GM13976 (cell line): ENCODE measurements at regions not wholly inside any gene's neighbourhood (a gene's known extent, or its start where the extent isn't known, plus 50 kb on each side); places are given as distances from the start of the nearest gene placed in this dataset.

Experiments
- DNase-seq: peaks from one replicate; pipeline ENCODE4 v3.0.0; 2012; ENCODE audit warnings: low spot score
- in situ Hi-C: fragments of 300-500 bp; cut with MboI; formaldehyde crosslinking; loops from one replicate; pipeline ENCODE4 v1.12.0; 2022; ENCODE audit warnings: low sequenced_read_pairs, mixed read lengths, inconsistent platforms; ENCODE audit not compliant: unreplicated experiment
- TF ChIP-seq, protein P1 (sequence below): IDR thresholded peaks from 2 replicates; pipeline ENCODE4 v1.5.1; 2012; ENCODE audit warnings: borderline replicate concordance, mild to moderate bottlenecking; ENCODE audit not compliant: insufficient read depth; ENCODE audit errors: extremely low read depth, missing control alignments, control extremely low read depth

DNA sequence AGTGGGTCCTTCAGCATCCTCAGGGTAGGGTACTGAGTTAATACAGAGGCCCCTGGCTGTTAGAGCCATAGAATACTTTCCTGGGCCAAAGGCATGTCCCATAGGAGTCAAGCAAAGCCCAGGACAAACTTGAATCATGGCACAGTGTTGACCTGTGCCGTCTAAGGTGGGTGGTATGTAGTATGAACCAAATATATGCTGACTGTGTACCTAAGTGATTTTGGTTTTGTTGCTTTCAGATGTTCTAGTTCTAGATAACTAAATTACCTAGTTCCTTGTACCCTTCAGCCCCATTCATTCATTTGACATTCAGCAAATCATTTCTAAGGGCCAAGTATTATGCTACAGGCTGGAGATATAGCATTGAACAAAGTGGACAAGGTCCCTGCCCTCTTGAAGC, 61.3 kb upstream of the GPRC5B start:
- in situ Hi-C loops, result no loop called here
- DNase-seq, result no peak
- TF ChIP-seq, protein P1, sequence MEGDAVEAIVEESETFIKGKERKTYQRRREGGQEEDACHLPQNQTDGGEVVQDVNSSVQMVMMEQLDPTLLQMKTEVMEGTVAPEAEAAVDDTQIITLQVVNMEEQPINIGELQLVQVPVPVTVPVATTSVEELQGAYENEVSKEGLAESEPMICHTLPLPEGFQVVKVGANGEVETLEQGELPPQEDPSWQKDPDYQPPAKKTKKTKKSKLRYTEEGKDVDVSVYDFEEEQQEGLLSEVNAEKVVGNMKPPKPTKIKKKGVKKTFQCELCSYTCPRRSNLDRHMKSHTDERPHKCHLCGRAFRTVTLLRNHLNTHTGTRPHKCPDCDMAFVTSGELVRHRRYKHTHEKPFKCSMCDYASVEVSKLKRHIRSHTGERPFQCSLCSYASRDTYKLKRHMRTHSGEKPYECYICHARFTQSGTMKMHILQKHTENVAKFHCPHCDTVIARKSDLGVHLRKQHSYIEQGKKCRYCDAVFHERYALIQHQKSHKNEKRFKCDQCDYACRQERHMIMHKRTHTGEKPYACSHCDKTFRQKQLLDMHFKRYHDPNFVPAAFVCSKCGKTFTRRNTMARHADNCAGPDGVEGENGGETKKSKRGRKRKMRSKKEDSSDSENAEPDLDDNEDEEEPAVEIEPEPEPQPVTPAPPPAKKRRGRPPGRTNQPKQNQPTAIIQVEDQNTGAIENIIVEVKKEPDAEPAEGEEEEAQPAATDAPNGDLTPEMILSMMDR, result no peak

DNA sequence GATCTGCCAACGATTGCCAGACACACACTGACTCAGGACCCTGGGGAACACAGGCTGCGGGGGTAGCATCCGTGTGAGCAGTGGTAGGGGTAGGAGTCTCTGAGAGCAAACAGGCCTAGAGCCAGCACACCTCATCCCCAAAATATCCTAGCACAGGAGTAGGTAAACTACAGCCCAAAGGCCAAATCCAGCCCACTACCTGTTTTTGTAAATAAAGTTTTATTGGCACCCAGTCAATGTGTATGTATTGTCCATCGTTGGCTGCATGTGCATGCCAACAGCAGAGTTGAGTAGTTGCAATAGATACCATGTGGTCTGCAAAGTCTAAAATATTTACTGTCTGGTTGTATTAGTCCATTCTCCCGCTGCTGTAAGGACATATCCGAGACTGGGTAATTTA, 55.5 kb upstream of the GPRC5B start:
- in situ Hi-C loops, result no loop called here
- TF ChIP-seq, protein P1, result no peak
- DNase-seq, result no peak

DNA sequence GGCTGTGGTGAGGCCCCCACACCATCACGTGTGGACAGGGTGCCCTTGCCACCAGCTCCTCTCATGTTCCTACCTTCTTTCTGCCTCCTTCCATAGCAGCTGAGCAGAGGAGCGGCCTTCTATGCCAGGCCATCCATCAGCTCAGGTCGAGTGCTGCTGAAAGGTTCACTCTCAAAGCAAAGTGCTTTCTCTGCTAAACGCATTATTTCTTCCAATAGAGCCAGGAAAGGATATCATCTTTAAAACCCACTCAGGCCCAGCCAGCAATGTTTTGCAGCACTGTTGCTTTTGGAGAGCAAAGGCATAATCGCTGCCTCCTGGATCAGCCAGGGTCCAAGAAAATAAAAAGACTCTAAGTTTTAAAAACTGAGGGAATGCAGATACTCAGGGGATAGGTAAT, 54.9 kb upstream of the GPRC5B start:
- in situ Hi-C loops, result no loop called here
- TF ChIP-seq, protein P1, result no peak
- no peak for DNase-seq

DNA sequence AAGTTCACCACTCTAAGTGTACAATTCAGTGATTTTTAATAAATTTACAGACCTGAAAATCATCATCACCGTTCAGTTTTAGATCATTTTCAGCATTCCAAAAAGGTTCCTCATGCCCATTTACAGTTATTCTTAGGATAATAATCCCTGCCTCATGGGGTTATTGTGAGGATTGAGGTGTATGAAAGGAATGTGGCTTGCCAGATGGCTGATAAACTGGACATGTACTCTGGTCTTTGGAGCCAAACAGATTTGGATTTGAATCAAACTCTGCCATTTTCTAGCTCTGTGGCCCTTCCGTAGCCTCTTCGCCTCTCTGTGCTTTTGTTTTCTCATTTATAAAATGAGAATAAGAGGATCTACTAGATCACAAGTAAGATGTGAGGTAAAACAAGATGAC, 53.9 kb upstream of the GPRC5B start:
- TF ChIP-seq, protein P1, result no peak
- in situ Hi-C loops, result no loop called here
- no peak for DNase-seq

DNA sequence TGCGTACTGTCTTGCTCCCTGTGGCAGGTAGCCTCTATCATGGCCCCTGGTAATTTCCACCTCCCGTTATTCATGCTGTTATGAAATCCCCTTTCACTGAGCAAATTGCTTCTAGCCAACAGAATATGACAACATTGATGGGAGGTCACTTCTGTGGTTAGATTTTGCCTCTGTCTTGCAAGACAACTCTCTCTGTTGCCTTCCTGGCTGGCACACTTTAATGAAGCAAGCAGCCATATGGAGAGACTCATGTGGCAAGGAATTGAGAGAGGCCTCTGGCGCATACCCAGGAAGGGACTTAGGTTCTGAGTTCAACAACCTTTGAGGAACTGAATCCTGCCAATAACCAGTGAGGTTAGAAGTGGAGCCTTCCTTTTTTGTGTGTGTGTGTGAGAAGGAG, 51.8 kb upstream of the GPRC5B start:
- TF ChIP-seq, protein P1, result no peak
- in situ Hi-C loops, result no loop called here

DNA sequence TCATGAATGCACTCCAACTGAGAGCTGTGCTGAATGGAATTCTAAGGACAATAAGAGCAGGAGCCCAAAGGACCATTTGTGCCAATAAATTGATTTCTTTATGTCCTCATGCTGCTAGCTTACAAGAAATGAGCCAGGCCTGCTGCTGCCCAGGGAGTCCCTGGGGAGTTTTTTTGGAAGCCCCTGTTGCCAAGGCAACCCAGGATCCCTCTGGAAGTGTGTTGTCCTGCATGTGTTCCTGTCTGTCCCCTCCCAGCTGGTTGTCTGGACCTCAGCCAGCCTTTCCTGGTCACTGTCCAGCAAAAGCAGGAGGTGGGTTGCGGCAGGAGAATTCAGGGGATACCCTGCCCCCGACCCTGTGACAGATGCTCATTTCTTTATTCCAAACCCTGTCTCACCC, 51.0 kb upstream of the GPRC5B start:
- DNase-seq, result no peak
- TF ChIP-seq, protein P1, result no peak
- in situ Hi-C loops, result no loop called here

More for the DNA sequence above, 51.8 kb upstream of the GPRC5B start:
- no peak for DNase-seq
